Globus pallidus (tissue), 1 donor: ENCODE measurements at regions not wholly inside any gene's neighbourhood (a gene's known extent, or its start where the extent isn't known, plus 50 kb on each side); places are given as distances from the start of the nearest gene placed in this dataset.

ENCODE experiments used
- DNase-seq: peaks from one replicate; pipeline ENCODE4 v3.0.0-alpha.2; 2015; ENCODE audit warnings: low spot score

- DNase-seq, result no peak
Measured at GRCh38 chr1:22264464-22265341, 121.8 kb upstream of the WNT4 start.

- no peak for DNase-seq
Measured at GRCh38 chr1:22266141-22266540, 123.2 kb upstream of the WNT4 start.

GRCh38 chr1:22267413-22268175 lies 124.7 kb upstream of the WNT4 start:
- DNase-seq, result no peak

GRCh38 chr1:22268327-22268726 lies 125.4 kb upstream of the WNT4 start:
- no peak for DNase-seq

GRCh38 chr1:22271847-22272801 lies 129.2 kb upstream of the WNT4 start:
- no peak for DNase-seq

GRCh38 chr1:22273686-22274681 lies 131.1 kb upstream of the WNT4 start:
- no peak for DNase-seq

- no peak for DNase-seq
Measured at GRCh38 chr1:22275167-22275566, 132.3 kb upstream of the WNT4 start.

- DNase-seq, result peak; percentile 16
Measured at GRCh38 chr1:22275626-22276395, 132.9 kb upstream of the WNT4 start.

DNA sequence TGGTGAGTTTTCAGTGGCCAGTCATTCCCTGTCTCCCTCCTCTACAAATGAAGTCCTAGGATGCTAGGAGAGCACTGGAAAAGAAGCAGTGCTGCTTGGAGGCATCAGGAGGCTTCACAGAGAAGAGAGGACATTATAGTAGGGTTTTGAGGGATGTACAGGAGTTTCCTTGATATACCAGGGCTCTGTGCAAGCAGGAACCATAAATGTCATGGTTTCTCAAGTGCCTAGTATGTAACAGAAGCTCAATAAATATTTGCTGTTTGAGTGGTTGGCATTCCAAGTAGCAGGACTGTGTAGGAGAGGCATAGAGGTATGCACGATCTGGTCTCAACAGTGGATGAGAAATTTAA lies 133.5 kb upstream of the WNT4 start:
- DNase-seq, result no peak

DNA sequence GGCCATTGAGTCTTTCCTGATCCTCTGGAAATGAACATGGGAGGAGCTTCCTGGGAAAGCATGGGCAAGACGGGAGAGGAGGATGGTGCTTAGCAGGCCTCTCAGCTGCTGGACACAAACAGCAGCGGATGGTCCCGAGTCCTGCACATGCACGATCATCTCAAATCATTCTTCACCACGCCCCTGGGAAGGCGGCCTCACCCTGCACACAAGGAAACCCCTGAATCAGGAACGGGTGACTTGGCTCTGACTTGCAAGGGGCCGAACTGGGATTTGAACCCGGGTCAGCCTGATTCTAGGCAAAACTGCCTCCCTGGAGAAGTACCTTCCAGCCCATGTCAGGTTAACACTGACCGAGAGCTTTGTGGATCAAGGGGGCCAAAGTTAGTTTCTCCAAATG lies 134.8 kb upstream of the WNT4 start:
- no peak for DNase-seq

DNA sequence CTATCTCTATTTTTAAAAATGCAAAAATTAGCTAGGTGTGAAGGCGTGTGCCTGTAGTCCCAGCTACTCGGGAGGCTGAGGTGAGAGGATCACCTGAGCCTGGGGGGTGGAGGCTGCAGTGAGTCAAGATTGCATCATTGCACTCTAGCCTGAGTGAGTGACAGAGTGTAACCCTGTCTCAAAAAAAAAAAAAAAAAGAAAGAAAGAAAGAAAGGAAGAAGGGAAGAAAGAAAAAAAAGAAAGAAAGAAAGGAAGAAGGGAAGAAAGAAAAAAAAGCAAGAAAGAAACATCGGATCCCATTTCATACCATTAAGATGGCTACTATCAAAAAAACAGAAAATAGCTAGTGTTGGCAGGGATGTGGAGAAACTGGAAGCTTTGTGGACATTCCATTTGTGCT lies 136.8 kb upstream of the WNT4 start:
- DNase-seq, result no peak

- DNase-seq, result no peak
Measured at GRCh38 chr1:22280526-22280925, 137.6 kb upstream of the WNT4 start.

- DNase-seq, result no peak
Measured at GRCh38 chr1:22281521-22282363, 138.8 kb upstream of the WNT4 start.

DNA sequence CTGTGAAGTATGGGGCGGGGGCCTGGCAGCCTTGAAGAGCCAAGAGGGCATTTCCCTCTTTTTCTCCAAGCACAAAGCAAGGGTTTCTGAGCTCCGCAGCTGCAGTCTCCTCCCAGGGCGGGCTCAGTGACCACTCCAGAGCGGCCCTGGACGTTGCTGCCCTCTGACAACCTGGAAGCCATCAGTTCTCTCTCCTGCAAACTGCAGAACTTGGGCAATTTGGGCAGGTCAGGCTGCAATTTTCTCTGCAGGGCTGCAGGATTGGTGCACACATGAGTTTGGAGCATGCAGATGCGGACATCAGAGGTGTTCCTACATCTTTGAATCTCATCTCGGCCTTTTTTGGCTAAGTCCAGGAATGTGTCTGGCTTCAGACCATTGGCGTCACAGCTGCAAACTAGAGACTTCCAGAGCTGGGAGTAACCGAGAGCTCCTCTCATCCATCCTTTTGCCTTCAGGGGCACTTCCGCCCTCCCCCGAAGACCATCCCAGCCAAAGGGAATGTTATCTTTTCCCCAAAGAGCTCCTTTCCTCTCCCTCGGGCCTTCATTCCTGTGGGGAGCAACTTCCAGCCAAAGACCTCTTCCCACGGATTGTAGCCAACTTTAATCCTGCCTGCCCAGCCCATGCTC lies 139.6 kb upstream of the WNT4 start:
- DNase-seq, result no peak

DNA sequence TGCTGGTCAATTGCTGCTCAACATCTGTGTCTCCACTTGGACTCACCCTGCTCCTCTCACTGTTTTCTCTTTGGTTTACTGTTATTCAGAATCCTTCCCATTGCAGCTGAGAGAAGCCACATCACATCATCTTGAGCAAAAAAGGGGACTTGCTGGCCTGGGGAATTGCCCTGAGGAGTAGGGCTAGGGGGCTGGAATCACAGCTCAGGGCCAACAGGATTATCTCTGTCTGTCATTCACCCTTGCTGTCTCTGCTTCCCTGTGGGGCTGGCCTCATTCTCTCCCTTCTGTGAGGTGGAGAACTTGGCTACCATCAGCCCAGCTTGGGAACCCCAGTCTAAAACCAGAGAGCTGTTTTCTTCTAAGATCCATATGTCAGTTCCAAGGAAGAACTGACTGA lies 140.7 kb upstream of the WNT4 start:
- DNase-seq, result no peak

- DNase-seq, result no peak
Measured at GRCh38 chr1:22284236-22284635, 141.3 kb upstream of the WNT4 start.

GRCh38 chr1:22284906-22285548 lies 142.1 kb upstream of the WNT4 start:
- DNase-seq, result no peak
